ENCODE measurements at regions not wholly inside any gene's neighbourhood (a gene's known extent, or its start where the extent isn't known, plus 50 kb on each side); places are given as distances from the start of the nearest gene placed in this dataset.
"Not testable (repeated sequence)": the region's sequence is repeated elsewhere in the genome, so short reads cannot be mapped to it uniquely, and the experiment has no call there.

DNA sequence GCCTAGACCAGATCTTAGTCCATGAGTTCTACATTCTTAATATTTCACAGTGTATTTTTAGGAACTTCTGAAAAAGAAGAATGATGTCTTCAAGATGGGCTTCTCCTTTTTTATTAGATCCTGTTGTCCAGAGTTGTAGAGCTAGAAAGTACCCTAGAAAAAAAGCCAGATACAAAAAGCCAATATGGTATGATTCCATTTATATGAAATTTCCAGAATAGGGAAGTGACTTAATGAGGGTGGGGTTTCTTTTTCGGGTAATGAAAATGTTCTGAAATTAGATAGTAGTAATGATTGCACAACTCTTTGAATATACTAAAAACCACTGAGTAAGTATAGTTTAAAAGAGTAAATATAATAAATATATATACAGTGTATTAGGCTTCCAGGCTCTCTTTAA is 116.9 kb downstream of the NFKBIZ start:
- no peaks in the 10 kb centered on the region for H3K27me3 ChIP-seq
- TF ChIP-seq POLR2AphosphoS5 (IDR thresholded peaks at IDR 0.05; ENCODE audit: insufficient read depth in 1 of 2, low read depth in 1 of 2): no peak
- TF ChIP-seq POLR2A (IDR thresholded peaks at IDR 0.05): no peak
- TF ChIP-seq, protein P1, sequence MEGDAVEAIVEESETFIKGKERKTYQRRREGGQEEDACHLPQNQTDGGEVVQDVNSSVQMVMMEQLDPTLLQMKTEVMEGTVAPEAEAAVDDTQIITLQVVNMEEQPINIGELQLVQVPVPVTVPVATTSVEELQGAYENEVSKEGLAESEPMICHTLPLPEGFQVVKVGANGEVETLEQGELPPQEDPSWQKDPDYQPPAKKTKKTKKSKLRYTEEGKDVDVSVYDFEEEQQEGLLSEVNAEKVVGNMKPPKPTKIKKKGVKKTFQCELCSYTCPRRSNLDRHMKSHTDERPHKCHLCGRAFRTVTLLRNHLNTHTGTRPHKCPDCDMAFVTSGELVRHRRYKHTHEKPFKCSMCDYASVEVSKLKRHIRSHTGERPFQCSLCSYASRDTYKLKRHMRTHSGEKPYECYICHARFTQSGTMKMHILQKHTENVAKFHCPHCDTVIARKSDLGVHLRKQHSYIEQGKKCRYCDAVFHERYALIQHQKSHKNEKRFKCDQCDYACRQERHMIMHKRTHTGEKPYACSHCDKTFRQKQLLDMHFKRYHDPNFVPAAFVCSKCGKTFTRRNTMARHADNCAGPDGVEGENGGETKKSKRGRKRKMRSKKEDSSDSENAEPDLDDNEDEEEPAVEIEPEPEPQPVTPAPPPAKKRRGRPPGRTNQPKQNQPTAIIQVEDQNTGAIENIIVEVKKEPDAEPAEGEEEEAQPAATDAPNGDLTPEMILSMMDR (IDR thresholded peaks at IDR 0.05): no peak
- H3K4me1 ChIP-seq: peaks cover 9% of the 10 kb centered on the region
- no peak for DNase-seq (ENCODE audit: extremely low spot score in 2 of 2)
- H3K27ac ChIP-seq: no peak overlapping the region
- intact Hi-C loops (cut with DNase I): no loop called here
- H3K4me3 ChIP-seq: no peak overlapping the region
- no peaks in the 10 kb centered on the region for H3K9me3 ChIP-seq
- no peaks in the 10 kb centered on the region for H3K36me3 ChIP-seq

DNA sequence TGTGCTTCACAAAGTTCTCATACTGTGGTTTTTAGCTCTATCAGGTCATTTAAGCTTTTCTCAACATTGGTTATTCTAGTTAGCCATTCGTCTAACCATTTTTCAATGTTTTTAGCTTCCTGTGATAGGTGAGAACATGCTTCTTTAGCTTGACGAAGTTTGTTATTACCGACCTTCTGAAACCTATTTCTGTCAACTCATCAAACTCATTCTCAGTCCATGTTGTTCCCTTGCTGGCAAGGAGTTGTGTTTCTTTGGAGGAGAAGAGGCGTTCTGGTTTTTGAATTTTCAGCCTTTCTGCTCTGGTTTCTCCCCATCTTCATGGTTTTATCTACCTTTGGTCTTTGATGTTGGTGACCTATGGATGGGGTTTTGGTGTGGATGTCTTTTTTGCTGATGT is 120.9 kb downstream of the NFKBIZ start:
- Histone ChIP-seq H3K27me3 (no peaks in the 10 kb centered on the region), H3K4me3 (no peak overlapping the region), H3K9me3 (no peaks in the 10 kb centered on the region), H3K27ac (no peak overlapping the region), H3K36me3 (no peaks in the 10 kb centered on the region), H3K4me1 (no peaks in the 10 kb centered on the region)
- TF ChIP-seq, protein P1 (IDR thresholded peaks at IDR 0.05): no peak
- TF ChIP-seq POLR2AphosphoS5 (IDR thresholded peaks at IDR 0.05; ENCODE audit: insufficient read depth in 1 of 2, low read depth in 1 of 2): no peak
- TF ChIP-seq POLR2A (IDR thresholded peaks at IDR 0.05): no peak
- intact Hi-C loops (cut with DNase I): no loop called here
- no peak for DNase-seq (ENCODE audit: extremely low spot score in 2 of 2)

DNA sequence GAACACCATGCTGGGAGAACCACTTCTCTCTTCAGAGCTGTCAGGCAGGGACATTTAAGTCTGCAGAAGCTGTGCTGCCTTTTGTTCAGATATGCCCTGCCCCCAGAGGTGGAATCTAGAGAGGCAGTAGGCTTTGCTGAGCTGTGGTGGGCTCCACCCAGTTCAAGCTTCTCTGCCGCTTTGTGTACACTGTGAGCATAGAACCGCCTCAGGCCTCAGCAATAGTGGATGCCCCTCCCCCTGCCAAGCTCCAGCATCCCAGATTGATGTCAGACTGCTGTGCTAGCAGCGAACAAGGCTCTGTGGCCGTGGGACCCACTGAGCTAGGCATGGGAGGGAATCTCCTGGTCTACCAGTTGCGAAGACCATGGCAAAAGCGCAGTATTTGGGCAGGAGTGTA is 121.6 kb downstream of the NFKBIZ start:
- no peak for TF ChIP-seq POLR2AphosphoS5 (IDR thresholded peaks at IDR 0.05; ENCODE audit: insufficient read depth in 1 of 2, low read depth in 1 of 2)
- intact Hi-C loops (cut with DNase I): no loop called here
- Histone ChIP-seq H3K4me1 (no peaks in the 10 kb centered on the region), H3K4me3 (no peak overlapping the region), H3K27ac (no peak overlapping the region), H3K9me3 (no peaks in the 10 kb centered on the region), H3K36me3 (no peaks in the 10 kb centered on the region), H3K27me3 (no peaks in the 10 kb centered on the region)
- no peak for DNase-seq (ENCODE audit: extremely low spot score in 2 of 2)

DNA sequence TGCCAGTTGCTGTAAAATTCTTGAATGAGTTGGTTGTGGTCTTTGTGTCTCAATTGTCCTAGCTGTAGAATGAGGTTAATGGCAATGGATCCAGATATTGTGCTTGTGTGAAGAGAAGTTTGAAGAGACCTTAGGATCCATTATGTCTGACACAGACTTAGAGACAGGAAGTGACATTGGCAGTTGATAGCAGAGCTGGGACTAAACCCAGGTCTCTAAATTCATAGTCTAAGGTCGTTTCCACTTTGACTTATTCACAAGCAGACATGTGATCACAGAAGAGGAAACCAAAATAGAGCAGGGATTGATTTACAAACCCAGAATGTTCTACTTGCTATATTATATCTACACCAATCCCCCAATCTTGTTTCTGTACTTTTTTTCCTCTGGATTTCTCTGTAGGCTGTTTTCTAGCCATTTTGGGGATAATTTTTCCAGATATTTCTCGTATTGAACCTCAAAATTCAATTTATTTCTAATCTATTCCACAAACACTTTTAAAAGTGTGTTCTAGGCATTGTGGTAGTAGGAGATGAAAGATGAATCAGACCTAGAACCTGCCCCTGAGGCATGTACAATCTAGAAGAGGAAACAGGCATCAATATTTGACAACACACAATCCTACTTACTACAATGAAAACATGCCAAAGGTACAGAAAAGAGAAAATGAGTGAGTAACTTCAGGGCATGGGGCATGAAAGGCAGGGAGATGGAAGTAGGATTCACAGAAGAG is 123.3 kb downstream of the NFKBIZ start:
- Histone ChIP-seq H3K27me3 (no peaks in the 10 kb centered on the region), H3K9me3 (no peaks in the 10 kb centered on the region), H3K4me3 (no peak overlapping the region), H3K27ac (no peak overlapping the region), H3K4me1 (no peaks in the 10 kb centered on the region), H3K36me3 (no peaks in the 10 kb centered on the region)
- DNase-seq (ENCODE audit: extremely low spot score in 2 of 2): no peak
- TF ChIP-seq POLR2AphosphoS5 (IDR thresholded peaks at IDR 0.05; ENCODE audit: insufficient read depth in 1 of 2, low read depth in 1 of 2) (no peak), POLR2A (IDR thresholded peaks at IDR 0.05) (no peak)
- TF ChIP-seq, protein P1 (IDR thresholded peaks at IDR 0.05): no peak
- intact Hi-C loops (cut with DNase I): no loop called here

DNA sequence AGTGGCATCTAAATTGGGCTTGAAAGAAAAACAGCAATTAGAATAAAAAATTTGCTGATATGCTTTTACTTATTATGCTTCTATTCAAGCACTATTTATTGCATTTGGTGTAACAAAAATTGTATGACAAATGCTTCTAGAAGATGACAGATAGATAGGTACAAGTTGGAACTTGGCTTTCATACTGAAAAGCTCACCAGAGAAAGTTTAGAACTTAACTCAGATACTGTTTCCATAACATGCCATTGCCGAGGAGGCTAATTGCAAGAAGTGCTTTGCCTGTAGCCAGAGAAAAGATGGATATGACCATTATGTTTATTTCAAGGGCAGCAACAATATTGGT is 123.8 kb downstream of the NFKBIZ start:
- intact Hi-C loops (cut with DNase I): no loop called here
- H3K9me3 ChIP-seq: no peaks in the 10 kb centered on the region

DNA sequence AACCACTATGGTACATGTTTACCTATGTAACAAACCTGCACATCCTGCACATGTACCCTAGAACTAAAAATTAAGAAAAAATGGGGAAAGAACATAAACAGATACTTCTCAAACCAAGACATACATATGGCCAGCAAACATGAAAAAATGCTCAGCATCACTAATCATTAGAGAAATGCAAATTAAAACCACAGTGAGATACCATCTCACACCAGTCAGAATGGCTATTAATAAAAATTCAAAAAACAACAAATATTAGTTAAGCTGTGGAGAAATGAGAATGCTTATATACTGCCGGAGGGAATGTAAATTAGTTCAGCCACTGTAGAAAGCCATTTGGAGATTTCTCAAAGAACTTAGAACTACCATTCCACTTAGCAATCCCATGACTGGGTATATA is 126.1 kb downstream of the NFKBIZ start:
- H3K27ac ChIP-seq; H3K27me3 ChIP-seq; H3K36me3 ChIP-seq; intact Hi-C loops (cut with DNase I); H3K4me1 ChIP-seq; H3K9me3 ChIP-seq; DNase-seq (ENCODE audit: extremely low spot score in 2 of 2); H3K4me3 ChIP-seq: not testable (repeated sequence)

More for the DNA sequence above, 123.8 kb downstream of the NFKBIZ start:
- no peaks in the 10 kb centered on the region for H3K36me3 ChIP-seq
- no peak for TF ChIP-seq POLR2A (IDR thresholded peaks at IDR 0.05)
- TF ChIP-seq POLR2AphosphoS5 (IDR thresholded peaks at IDR 0.05; ENCODE audit: insufficient read depth in 1 of 2, low read depth in 1 of 2): no peak
- TF ChIP-seq, protein P1 (IDR thresholded peaks at IDR 0.05): no peak
- H3K4me3 ChIP-seq: no peak overlapping the region
- H3K4me1 ChIP-seq: no peaks in the 10 kb centered on the region
- H3K27ac ChIP-seq: no peak overlapping the region
- no peaks in the 10 kb centered on the region for H3K27me3 ChIP-seq
- DNase-seq (ENCODE audit: extremely low spot score in 2 of 2): no peak
